ENCODE measurements at regions not wholly inside any gene's neighbourhood (a gene's known extent, or its start where the extent isn't known, plus 50 kb on each side); places are given as distances from the start of the nearest gene placed in this dataset.

DNA sequence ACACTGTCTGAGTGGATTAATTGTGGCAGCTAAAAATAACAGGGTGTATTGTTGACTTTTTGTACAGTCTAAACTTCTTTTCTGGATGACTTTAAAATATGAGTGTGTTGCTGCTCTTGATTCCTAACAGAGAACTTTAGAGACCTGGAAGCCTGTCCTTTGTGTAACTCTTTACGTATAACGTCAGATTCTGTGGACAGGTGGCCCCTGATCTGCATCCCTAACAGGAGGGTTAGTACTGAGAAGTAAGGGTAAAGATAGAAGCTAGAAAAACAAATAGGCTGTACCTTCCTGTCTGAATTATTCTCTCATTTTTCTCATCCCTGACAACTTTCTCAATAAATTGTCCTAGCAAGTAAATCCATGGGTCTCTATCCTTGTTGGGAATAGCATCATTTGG lies 105.7 kb upstream of the LIMCH1 start:
- Histone ChIP-seq H3K4me3 (ENCODE audit: low read depth in 2 of 2, low read length in 2 of 2) (no peak overlapping the region), H3K9me3 (ENCODE audit: control insufficient read depth, insufficient read depth, low read depth, low read length) (no peaks in the 10 kb centered on the region), H3K36me3 (ENCODE audit: control insufficient read depth, insufficient read depth, low read length) (no peaks in the 10 kb centered on the region), H3K27me3 (ENCODE audit: control insufficient read depth, insufficient read depth, low read length) (no peaks in the 10 kb centered on the region), H3K4me1 (ENCODE audit: control insufficient read depth, insufficient read depth, low read length) (no peaks in the 10 kb centered on the region), H3K27ac (ENCODE audit: low read length) (no peak overlapping the region)
- no peak for DNase-seq (ENCODE audit: low read depth, low spot score)
- intact Hi-C loops (cut with micrococcal nuclease; ENCODE audit: unreplicated experiment): no loop called here
- ChIA-PET CTCF (interaction anchor here (0.7 kb wide), 1 partner anchor 26 kb away, joined by 3 read pairs; no protein-coding TSS in a partner anchor), POLR2A (no interaction called here)
- BruUV-seq (replicated peaks): no TSS peak
- ATAC-seq: no peak
- TF ChIP-seq, protein P1, sequence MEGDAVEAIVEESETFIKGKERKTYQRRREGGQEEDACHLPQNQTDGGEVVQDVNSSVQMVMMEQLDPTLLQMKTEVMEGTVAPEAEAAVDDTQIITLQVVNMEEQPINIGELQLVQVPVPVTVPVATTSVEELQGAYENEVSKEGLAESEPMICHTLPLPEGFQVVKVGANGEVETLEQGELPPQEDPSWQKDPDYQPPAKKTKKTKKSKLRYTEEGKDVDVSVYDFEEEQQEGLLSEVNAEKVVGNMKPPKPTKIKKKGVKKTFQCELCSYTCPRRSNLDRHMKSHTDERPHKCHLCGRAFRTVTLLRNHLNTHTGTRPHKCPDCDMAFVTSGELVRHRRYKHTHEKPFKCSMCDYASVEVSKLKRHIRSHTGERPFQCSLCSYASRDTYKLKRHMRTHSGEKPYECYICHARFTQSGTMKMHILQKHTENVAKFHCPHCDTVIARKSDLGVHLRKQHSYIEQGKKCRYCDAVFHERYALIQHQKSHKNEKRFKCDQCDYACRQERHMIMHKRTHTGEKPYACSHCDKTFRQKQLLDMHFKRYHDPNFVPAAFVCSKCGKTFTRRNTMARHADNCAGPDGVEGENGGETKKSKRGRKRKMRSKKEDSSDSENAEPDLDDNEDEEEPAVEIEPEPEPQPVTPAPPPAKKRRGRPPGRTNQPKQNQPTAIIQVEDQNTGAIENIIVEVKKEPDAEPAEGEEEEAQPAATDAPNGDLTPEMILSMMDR (IDR thresholded peaks at IDR 0.05): no peak
- TF ChIP-seq SIN3A (IDR thresholded peaks at IDR 0.05; ENCODE audit: borderline replicate concordance, insufficient read depth, low read depth, low read length) (no peak), POLR2AphosphoS5 (IDR thresholded peaks at IDR 0.05; ENCODE audit: low read depth, low read length) (no peak), REST (IDR thresholded peaks at IDR 0.05; ENCODE audit: insufficient read depth in 1 of 2, low read depth in 2 of 2, low read length in 1 of 2) (no peak), TCF7L2 (IDR thresholded peaks at IDR 0.05; ENCODE audit: low read depth, low read length) (no peak)
- in situ Hi-C loops (cut with HindIII; ENCODE audit: low pct_unique_long_range_greater_than_20kb, low sequenced_read_pairs): no loop called here

DNA sequence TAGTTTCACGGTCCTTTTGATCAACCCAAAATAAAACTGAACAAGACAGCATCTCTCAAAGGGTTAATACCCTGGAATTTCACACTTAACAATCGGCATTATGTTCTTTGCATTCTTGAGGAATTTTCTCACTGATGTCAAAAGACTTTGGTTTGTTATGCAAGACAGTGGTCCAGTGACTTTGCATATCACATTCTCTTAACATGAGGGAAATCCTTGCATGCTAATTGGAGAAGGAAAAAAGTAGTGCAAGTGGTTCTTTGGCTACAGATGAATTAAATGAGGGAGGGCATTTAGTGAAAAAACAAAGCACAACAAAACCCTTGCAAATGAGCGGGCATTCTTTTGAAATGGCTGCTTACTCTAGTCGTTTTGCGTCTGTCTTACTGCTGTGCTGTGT lies 105.1 kb upstream of the LIMCH1 start:
- ATAC-seq (no peak), DNase-seq (ENCODE audit: low read depth, low spot score) (no peak)
- H3K27ac ChIP-seq (ENCODE audit: low read length): no peak overlapping the region
- in situ Hi-C loops (cut with HindIII; ENCODE audit: low pct_unique_long_range_greater_than_20kb, low sequenced_read_pairs) (no loop called here), intact Hi-C loops (cut with micrococcal nuclease; ENCODE audit: unreplicated experiment) (no loop called here)
- no TSS peak for BruUV-seq (replicated peaks)
- TF ChIP-seq POLR2AphosphoS5 (IDR thresholded peaks at IDR 0.05; ENCODE audit: low read depth, low read length) (no peak), REST (IDR thresholded peaks at IDR 0.05; ENCODE audit: insufficient read depth in 1 of 2, low read depth in 2 of 2, low read length in 1 of 2) (no peak), TCF7L2 (IDR thresholded peaks at IDR 0.05; ENCODE audit: low read depth, low read length) (no peak), SIN3A (IDR thresholded peaks at IDR 0.05; ENCODE audit: borderline replicate concordance, insufficient read depth, low read depth, low read length) (no peak)
- TF ChIP-seq, protein P1 (IDR thresholded peaks at IDR 0.05): no peak
- no peaks in the 10 kb centered on the region for H3K36me3 ChIP-seq (ENCODE audit: control insufficient read depth, insufficient read depth, low read length)
- H3K27me3 ChIP-seq (ENCODE audit: control insufficient read depth, insufficient read depth, low read length): no peaks in the 10 kb centered on the region
- no peak overlapping the region for H3K4me3 ChIP-seq (ENCODE audit: low read depth in 2 of 2, low read length in 2 of 2)
- ChIA-PET CTCF (interaction anchor here (0.7 kb wide), 1 partner anchor 25 kb away, joined by 3 read pairs; no protein-coding TSS in a partner anchor), POLR2A (no interaction called here)
- H3K4me1 ChIP-seq (ENCODE audit: control insufficient read depth, insufficient read depth, low read length): no peaks in the 10 kb centered on the region
- no peaks in the 10 kb centered on the region for H3K9me3 ChIP-seq (ENCODE audit: control insufficient read depth, insufficient read depth, low read depth, low read length)

Measured in Panc1 (cell line).